ENCODE measurements at regions not wholly inside any gene's neighbourhood (a gene's known extent, or its start where the extent isn't known, plus 50 kb on each side); places are given as distances from the start of the nearest gene placed in this dataset.

DNA sequence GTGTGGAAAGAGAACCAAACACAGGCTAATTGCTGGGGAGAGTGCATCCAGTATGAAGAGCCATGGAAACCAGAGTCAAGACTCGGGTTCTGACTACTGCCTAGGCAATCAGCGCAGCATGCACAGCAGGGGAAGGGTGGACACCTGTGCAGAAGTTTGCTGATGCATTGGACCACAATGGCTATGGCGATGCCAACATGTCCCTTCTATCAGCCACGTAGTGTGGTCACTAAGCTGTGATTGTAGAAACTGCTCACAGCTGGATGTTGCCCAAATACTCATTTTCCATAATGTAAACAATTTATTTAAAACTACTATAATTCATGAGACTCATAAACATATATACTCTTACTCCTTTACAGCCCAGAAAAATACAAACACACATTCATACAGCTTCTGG lies 1718.2 kb downstream of the EFNB2 start:
- no peak for TF ChIP-seq POLR2A (IDR thresholded peaks at IDR 0.05)
- TF ChIP-seq, protein P1, sequence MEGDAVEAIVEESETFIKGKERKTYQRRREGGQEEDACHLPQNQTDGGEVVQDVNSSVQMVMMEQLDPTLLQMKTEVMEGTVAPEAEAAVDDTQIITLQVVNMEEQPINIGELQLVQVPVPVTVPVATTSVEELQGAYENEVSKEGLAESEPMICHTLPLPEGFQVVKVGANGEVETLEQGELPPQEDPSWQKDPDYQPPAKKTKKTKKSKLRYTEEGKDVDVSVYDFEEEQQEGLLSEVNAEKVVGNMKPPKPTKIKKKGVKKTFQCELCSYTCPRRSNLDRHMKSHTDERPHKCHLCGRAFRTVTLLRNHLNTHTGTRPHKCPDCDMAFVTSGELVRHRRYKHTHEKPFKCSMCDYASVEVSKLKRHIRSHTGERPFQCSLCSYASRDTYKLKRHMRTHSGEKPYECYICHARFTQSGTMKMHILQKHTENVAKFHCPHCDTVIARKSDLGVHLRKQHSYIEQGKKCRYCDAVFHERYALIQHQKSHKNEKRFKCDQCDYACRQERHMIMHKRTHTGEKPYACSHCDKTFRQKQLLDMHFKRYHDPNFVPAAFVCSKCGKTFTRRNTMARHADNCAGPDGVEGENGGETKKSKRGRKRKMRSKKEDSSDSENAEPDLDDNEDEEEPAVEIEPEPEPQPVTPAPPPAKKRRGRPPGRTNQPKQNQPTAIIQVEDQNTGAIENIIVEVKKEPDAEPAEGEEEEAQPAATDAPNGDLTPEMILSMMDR (IDR thresholded peaks at IDR 0.05), result no peak
